ENCODE measurements at regions not wholly inside any gene's neighbourhood (a gene's known extent, or its start where the extent isn't known, plus 50 kb on each side); places are given as distances from the start of the nearest gene placed in this dataset.

GRCh38 chr11:95307286-95307685 lies 76.3 kb upstream of the SESN3 start:
- DNase-seq (ENCODE audit: low read depth): no peak

DNA sequence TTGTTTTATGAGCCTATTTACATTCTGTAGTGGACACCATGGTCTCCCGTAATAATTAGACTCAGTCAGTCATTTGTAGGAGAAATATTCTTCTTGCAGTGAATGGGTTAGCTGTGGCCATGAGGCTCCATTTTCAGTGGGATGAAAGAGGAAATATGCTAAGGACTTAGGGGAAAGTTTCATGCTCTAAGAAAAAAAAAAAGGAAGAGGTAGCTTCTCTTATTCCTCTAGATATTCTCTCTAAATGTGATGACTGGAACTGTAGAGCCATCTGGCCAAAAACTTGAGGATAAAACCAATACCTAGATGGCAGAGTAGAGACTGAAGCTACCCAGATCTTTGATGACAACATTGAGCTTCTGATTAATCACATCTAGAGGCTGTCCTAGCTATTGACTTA lies 75.8 kb upstream of the SESN3 start:
- no peak for DNase-seq (ENCODE audit: low read depth)

- no peak for DNase-seq (ENCODE audit: low read depth)
These were observed 75.1 kb upstream of the SESN3 start for GRCh38 chr11:95306123-95306522.

DNA sequence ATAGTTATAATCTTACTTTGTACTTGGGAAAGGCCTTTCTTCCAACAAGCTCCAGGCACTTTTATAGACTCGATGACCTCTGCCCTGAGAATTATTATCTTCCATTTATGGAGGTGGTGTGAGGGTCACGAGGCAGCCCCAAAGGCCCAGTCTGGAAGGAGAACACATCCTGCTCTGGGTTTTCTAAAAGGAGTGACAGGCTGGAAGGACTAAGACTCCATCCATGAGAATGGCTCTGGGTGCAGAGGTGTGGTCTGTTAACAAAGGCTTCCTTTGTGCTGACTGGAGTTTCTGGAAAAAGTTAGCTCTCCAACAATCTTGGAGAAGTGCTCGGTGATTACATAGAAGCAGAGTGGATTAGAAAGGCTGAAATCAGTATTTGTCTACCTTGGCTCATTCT lies 74.7 kb upstream of the SESN3 start:
- DNase-seq (ENCODE audit: low read depth): no peak

GRCh38 chr11:95304777-95305176 lies 73.8 kb upstream of the SESN3 start:
- no peak for DNase-seq (ENCODE audit: low read depth)

GRCh38 chr11:95302211-95302610 lies 71.2 kb upstream of the SESN3 start:
- no peak for DNase-seq (ENCODE audit: low read depth)

GRCh38 chr11:95301474-95301873 lies 70.5 kb upstream of the SESN3 start:
- no peak for DNase-seq (ENCODE audit: low read depth)

- no peak for DNase-seq (ENCODE audit: low read depth)
These were observed 68.2 kb upstream of the SESN3 start for GRCh38 chr11:95299078-95299679.

- DNase-seq (ENCODE audit: low read depth): no peak
These were observed 66.9 kb upstream of the SESN3 start for GRCh38 chr11:95297680-95298452.

DNA sequence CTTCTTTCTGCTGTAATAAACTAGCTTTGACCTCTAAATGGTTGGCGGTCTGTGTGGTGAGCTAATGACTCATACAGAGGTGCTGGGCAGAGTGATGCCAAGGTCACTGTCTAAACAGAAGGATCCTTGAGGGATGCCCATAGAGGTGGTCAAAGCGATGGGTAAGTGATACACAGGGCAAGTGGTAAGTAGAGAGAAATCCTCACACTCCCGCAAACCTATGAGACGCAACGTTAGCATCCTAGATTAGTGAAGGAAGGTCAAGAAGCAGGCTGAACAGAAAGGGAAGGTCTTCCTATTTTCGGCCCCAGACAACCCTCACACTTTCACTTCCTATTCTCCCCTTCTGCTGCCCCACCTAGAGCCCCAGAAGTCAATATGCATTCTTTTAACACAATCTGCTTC lies 65.6 kb upstream of the SESN3 start:
- no peak for DNase-seq (ENCODE audit: low read depth)

DNA sequence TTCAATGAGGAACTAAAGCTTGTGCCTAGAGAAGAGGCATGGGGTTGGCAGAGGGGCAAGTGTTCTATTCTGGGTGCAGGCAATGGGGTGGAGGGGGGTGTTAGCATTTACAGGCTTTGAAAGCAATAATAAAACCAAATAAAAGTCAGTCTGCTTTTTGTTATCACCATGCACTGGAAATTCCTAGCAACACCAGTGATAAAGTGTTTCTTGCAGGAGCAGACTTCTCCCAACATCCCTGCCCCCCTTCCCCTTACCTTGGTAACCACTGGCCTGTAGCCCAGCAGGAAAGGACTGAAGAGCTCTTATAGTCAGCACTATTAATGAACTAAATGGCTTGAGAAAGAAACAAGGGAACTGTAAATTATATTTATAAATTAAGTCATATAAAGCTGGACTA lies 65.2 kb upstream of the SESN3 start:
- no peak for DNase-seq (ENCODE audit: low read depth)

DNA sequence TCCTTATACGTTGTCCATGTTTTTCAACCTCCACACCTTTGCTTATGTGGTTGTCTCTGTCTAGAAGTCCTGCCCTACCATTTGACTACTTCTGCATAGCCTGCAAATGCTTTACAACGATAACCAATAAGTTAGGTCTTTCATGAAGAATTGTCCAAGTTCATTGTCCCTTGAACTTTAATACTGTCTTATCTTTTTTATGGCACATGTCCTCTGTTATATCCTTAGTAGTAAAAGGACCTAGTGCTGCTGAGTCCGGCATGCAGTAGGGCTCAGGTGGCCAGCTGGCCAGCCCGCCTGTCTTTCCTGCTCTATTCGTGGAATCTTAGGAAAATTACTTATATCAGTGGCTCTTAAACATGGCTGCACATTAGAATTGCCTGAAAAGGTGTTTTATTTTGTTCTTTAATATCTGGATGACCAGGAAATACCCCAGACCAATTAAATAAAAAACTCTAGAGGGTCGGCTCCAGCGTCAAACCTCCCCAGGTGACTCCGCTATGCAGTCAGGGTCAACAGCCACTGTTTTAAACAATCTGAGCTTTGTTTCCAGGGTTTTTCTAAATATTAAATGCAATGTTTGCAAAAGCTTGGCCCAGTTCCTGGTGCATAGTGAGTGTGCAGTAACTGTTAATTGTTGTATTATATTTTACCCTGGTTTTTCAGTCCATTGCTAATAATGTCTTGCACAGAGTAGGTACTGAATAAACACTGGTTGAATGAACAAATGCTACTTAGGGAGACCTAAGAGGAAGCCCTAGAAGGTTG lies 64.6 kb upstream of the SESN3 start:
- no peak for DNase-seq (ENCODE audit: low read depth)

DNA sequence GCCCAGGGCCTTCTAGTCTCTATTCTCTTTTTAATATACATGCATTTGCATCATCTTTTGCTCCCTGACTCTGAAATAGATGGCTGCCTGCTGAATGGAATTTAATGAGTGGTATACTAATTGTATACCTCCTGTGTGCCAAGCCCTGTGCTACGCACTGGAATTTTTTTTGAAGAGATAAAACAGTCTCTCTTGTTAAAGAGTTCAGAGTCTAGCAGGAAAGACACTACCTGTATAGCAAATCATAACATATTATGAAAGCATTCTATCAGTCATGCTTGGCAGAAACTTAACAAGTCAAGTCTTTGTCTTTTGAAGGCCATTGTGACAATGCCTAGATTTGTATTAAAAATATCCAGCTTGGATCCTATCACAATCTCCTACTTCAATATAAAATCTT lies 63.7 kb upstream of the SESN3 start:
- DNase-seq (ENCODE audit: low read depth): no peak

DNA sequence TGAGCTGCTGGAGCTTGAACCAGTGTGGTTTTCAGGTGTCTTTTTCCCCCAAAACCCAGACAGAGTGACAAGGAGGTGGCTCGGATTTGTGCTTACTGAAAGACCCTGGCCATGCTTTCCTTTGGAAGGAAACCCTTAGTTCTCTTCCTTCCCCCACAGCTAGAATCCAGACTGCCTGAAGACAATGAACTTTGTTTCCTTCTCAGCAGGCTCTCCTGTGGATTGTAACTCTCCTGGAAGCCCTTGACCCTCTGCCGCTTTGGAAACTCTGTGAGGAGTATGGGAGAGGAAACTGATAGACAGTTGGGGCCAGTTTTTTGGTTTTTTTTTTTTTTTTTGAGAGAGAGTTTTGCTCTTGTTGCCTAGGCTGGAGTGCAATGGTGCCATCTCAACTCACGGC lies 62.1 kb upstream of the SESN3 start:
- DNase-seq (ENCODE audit: low read depth): no peak

DNA sequence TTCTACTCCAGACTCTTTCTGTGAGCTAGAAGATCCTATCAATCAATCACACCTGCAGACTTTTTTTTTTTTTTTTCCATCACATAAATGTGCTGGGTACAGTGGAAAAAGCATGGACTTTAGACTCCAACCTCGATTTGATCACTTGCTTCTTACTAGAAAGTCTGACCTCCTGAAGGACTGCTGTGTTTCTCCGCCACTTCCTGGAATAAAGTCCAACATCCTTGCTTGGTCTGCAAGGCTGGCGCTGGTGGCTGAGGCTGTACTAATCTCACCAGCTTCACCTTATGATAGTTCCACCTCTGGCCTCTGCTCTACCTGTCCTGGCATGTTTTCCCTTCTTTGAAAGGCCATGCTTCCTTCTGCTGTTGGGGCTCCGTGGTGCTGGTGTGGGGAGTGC lies 60.9 kb upstream of the SESN3 start:
- DNase-seq (ENCODE audit: low read depth): no peak

- DNase-seq (ENCODE audit: low read depth): no peak
These were observed 58.5 kb upstream of the SESN3 start for GRCh38 chr11:95289378-95290101.

DNA sequence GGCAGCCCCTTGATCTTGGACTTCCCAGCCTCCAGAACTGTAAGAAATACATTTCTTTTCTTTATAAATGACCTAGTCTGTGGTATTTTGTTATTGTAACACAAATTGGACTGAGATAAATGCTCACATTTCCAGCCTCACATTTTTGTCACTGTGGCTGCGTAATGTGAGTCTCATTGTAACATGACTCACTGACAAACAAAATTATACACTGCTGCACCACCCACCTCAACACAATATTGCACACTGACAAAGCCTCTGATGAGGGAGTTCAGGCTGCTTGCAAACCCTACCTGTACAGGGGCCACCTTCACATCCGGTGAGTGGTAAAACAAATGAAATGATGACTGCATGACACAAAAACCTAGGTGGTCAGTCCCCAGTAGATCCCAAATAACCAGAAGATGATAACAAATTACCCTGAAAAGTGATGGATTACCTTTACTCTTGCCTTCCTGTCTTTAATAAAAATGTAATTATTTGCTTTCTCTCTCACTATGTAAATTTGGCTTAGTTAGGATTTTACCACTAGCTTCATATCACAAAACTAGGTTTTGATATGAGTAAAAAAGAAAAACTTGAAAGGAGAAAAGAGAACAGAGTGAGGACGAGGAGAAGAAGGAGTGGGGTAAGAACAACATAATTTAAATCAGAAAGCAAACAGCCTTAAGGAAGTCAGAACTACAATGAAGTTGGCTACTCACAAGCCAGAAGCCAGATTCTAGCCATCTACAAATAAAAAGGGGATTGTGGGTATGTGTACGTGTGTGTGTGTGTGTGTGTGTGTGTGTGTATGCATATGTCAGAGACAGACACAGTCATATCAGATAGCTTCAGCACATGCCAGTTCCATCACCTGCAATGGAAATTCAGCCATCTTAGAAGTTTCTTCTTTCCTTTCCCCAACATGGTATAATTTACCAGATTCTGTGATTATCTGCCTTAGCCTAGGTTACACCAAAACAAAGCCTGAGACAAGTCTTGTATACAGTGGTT lies 53.4 kb upstream of the SESN3 start:
- no peak for DNase-seq (ENCODE audit: low read depth)

DNA sequence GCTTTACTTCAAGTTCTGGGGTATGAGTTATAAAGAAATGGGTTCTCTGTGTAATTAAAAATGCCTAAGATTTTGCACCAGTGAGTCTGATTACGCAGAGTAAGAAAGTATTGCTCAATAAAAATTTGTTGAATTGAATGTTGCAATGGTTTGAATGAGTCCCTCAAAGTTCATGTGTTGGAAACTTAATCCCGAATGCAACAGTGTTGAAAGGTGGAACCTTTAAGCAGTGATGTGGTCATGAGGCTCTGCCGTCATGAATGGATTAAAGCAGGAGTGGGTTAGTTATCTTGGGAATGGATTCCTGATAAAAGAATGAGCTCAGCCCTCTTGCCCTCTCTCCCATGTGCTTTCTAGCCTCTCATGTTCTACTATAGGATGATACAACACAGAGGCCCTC lies 52.6 kb upstream of the SESN3 start:
- DNase-seq (ENCODE audit: low read depth): no peak

- DNase-seq (ENCODE audit: low read depth): no peak
These were observed 52.1 kb upstream of the SESN3 start for GRCh38 chr11:95283146-95283545.

DNA sequence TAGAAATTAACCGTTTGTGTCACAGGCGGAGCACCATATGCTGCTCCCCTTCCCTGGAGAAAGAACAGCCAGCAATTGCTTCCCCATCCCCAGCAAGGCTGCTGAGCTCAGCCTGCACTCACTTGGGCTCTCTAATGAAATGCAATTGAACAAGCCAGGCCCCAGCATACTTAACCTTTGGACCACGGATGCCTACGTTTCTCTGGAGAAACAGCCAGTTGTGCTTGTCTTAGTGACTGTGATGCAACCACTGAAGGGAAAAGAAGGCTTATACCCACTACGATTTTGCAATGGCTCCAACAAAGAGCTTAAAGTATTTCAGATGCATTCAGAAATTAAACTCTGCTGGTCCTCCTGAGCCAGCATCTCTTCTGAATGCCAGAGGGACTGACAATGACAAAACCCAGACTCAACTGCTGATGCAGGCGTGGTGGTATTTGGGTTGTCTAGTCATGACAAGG lies 51.3 kb upstream of the SESN3 start:
- DNase-seq (ENCODE audit: low read depth): no peak

Measured in HS-5 (cell line).